ENCODE measurements at regions not wholly inside any gene's neighbourhood (a gene's known extent, or its start where the extent isn't known, plus 50 kb on each side); places are given as distances from the start of the nearest gene placed in this dataset.
"Not testable (repeated sequence)": the region's sequence is repeated elsewhere in the genome, so short reads cannot be mapped to it uniquely, and the experiment has no call there.

DNA sequence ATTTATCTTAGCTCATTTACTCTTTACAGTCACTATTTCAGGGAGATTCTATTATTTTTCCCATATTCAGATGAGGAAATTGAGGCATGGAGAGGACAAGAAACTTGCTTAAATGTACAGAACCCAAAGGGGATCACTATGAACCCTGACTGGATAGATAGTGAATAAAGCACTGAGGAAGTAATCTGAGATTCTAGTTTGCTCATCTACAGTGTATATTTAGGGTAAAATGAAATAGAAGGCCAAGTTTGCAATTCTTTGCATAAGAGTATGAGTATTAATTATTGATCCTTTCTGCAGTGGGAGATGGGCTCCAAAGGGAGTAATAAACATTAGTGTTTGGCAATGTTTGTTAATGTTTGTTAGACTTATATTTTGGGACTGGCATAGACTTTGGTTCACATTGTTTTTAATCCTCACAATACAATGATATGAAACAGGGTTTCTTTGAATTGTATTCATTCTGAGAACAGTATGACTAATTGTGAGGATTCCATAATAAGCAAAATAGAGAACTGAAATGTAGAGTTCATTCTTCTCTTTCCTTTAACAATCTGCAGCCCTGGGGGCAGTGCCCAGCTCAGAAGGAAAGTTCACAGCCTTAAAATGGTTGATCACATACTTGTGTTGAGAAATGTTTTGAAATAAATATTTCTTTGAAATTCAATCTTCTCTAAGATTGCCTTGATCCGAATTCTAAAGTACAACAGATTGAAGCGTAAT is 131.0 kb upstream of the ZNF804B start:
- no peak for DNase-seq
- intact Hi-C loops (cut with DNase I): no loop called here

DNA sequence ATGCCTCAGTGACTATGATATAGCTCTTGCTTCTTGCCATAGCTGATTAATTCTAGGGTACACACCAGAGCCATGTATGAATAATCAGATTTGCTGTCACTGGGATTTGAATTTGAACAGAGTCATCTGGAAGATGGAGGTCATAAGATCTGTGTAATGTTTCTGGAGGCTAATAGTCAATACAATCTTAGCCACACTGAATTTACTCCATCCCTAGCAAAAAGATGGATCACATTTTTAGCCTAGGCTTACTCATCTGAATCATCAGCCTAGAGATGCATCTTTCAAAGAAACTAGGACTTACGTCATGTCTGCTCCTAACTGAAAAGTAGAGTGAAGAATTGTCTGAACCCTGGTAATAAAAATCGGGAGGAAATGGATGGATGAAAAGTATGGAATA is 142.3 kb upstream of the ZNF804B start:
- intact Hi-C loops (cut with DNase I): no loop called here
- DNase-seq: no peak

DNA sequence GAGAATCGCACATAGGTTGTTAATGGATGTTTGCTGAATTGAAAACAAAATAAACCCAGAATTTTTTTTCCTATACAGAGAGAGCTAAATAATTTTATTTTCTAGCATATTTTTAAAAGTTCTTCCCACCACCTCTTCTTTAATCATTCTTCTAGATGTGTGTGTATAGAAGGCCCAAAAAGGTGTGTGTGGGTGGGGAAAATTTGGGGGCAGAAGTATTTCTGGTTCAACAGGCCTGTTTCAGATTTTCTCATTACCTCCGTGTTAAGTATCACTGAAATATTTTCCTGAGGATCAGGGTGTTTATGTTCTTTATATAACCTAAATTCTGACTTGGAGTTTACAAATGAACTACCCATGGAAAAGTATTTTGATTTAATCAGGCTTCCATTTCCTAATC is 144.2 kb upstream of the ZNF804B start:
- intact Hi-C loops (cut with DNase I): no loop called here
- DNase-seq: no peak

DNA sequence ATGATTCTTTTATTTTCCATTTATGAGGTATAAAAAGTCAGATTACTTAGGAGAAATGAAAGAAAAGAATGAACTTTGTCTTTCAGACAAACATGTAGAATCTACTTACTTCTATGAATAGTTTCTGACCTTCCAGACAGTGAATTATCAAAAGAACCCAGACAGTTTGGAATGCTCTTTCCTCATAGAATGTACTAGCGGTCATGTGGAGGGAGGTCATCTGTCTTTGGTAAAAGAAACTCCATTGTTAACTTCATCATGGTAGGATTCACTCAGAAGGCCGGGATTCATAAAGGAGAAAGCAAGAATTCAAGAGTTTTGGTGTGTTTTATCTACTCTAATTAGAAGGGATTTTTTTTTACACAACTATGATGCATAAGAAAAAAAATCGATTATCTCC is 144.8 kb upstream of the ZNF804B start:
- DNase-seq: no peak
- intact Hi-C loops (cut with DNase I): no loop called here

DNA sequence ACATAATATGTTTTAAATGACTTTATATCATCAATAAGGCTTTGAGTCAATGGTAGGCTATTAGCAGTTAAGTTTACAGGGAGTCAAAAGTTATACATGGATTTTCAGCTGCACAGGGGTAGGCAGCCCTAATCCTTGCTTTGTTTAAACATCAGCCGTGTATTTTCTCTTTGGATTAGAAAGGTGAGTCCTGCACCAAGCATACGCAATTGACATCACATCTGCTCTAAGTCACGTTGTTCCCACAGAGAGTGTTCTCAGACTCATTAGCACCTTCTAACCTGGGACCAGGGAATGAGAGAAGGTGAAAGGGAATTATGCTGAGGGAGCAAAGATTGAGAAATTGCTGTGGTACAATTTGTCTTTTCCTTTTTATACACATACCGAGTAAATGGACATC is 148.6 kb upstream of the ZNF804B start:
- intact Hi-C loops (cut with DNase I): no loop called here
- no peak for DNase-seq

DNA sequence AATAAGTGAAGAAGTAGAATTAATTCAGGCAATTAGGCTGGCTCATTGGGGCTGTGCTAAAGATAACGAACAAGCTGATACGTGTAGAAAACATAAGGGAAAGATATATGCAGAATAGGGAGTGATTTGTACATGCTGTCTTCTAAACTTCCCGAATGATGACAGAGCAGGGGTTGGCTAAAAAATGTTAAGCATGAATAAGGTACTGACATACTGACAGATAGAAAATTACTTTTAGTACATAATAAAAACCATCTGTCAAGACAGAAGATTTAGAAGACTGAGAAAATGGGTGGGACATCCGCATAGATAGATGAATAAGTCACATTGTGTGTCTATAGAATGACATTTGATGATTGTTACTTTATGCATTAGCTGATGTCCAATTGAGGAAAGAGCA is 158.8 kb upstream of the ZNF804B start:
- intact Hi-C loops (cut with DNase I): no loop called here
- peak in 5 of 42 donors; percentile 7 to 38 (median 18) for DNase-seq

DNA sequence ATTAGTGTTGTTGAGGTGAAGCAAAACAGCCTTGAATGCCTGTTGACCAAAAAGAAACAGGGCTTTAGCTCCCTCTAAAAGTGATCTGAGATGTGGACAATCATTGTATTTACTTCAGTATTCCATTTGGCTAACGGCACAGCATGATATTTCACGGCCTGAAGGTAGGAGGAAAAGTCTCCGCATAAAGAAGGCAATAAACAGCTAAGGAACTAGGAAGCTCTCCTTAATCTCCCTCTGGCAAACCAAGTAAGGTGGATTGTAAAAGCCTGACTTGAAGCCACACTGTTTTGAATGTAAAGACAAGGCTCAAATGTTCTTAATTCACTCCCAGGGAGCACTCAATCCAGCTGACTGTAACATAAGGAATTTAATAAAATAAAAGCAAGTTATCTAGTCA is 160.0 kb upstream of the ZNF804B start:
- intact Hi-C loops (cut with DNase I): no loop called here
- DNase-seq: no peak

DNA sequence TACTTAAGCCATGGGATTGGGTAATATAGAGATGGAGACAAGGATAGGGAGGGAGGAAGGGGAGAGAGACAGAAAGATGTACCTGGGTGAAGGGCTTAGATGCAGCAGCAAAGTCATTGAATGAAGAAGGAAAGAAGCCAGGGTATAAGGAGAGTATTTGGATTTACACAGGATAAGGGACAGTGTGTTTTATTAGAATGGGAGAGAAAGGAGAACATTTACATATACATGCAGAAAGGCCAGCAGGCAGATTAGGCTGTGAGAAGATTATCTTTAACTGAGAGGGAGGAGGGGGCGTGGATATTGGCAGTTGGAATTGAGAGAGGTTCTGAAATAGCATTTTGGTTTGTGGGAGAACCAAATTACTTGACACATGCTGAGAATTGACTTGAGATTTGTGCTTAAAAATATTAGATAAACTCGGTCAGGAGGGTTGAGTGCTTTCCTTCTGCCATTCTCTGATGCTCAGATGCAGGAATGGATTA is 161.5 kb upstream of the ZNF804B start:
- intact Hi-C loops (cut with DNase I): no loop called here
- DNase-seq: peak in 9 of 42 donors; percentile 5 to 62 (median 16)

DNA sequence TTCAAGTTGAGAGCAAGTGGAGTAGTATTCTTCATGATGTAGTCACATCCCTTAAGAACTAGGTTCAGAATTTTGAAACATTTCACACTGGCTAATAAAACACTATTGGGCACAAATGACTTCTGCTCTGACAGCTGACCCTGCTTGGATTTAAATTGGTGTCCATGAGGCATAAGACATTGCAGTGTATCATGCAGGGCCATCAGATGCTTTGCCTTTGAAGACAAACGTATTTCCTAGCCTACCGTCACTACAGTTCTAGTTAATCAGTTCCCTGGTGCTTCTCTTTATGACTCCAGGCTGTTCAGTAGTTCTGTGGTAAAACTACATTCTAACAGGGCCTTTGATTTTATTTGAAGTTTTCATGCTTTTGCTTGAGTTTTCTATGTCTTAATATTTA is 168.5 kb upstream of the ZNF804B start:
- intact Hi-C loops (cut with DNase I): no loop called here
- DNase-seq: no peak

DNA sequence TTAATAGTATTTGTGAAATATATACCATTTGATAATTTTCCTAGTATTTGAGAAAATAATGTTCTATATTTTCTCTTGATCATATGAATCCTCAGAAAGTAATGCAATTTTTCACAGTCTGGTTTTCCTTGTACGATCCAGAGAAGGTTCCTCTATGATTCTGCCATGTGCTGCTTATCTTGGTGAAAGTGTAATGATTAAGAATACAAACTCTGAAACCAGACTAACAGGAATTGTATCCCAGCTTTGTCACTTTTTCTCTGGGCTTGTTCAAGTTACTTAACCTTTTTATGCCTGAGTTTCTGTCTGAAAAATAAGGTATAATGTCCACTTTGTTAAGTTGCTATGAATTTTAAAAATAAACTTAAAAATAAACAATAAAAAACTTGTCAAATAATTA is 169.6 kb upstream of the ZNF804B start:
- no peak for DNase-seq
- intact Hi-C loops (cut with DNase I): no loop called here

DNA sequence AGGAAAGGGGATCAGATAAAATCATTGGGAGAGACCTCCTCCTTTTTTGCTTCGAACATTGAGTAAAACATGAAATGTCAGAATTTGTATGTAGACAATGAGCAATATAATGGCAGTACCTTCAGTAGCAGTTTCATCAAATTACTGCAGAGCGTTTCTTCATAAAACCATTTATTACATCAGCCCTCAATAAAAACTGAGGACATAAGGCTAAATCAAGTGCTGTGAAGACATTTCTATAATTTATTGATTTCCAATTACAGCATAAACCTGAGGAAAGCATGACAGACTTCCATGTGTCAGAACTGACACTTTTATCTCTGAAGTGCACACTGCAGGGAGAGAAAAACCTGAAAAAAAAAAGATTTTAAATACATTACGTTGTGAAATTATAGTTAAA is 172.6 kb upstream of the ZNF804B start:
- intact Hi-C loops (cut with DNase I): no loop called here

DNA sequence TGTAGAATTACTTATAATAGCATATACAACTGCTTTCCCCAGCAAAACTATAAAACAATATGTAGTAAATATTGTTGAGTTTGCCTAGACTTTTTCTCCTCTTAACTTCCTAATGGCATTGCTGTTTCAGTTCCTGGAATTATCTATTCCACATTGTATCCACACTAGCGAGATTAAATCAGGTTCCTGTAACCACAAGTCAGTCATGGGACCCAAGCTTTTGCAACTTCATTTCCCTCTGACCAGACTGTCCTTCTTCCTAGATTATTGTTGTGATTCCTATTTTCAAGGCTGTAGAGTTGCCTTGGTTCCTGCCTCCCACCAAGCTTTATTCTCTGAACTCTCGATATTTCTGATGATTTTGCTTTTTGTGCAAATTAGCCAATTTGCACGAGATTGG is 173.3 kb upstream of the ZNF804B start:
- no peak for DNase-seq

More for the DNA sequence above, 172.6 kb upstream of the ZNF804B start:
- no peak for DNase-seq

DNA sequence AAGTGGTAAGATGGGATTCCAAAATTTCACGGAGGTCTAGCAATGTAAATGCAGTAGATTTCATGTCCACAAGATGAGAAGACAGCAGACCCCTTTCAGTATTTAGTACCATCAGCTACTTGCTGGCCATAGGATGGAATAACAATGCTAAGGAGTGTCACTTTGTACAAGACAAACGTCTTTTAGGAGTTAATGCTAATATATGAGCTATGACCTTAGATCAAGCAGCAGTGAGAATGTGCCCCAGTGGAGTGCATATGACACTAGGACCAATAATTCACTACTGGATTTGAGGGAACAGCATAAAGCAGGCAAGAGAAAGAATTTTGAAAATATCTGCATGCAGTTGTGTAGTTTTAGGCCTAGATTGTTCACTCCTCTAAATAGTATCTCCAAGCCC is 182.8 kb upstream of the ZNF804B start:
- intact Hi-C loops (cut with DNase I): no loop called here
- DNase-seq: no peak

More for the DNA sequence above, 173.3 kb upstream of the ZNF804B start:
- intact Hi-C loops (cut with DNase I): no loop called here

DNA sequence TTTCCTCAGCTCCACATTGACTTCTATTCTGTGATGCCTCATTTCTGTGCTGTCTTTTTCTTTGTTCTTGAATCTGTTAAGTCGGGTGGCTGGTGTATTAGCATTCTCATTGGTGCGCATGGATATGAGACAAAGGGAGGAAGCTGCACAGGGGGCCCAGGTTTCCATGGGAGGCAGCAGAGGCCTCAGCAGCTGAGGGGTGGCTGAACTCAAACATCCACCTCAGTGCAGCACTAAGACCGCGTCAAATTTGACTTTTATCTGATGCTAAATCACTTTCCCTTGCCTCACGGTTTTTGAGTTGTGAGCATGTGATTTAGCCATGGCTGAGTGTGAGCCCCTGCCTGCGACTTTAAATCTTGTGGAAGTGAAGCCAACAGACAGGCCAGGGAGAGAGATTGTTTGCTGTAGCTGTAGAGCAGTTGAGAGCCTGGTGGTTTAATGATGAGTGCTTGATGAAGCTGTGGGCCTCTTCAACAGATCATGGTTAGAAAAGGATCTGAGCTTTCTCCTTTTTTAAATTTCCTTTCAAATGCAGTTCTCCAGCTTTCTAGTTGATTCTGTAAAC is 193.3 kb upstream of the ZNF804B start:
- intact Hi-C loops (cut with DNase I): no loop called here

DNA sequence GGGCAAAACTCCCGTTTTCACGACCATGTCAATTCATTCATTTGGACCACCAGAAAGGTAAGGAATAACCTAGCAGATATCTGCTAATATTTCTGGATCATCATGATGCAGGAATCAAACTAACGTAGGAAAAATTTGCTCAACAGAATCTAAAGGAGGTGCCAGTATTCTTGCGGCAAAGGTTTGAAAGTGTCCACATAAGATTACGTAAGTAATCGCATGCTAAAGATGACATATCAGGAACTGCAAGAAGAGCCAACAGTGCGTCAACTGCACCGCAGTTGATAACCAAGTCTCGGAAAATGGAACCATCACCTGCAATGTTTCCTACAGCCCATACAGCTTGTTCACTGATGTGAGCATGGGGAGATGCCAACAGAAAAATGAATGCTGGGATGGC is 194.1 kb upstream of the ZNF804B start:
- no peak for DNase-seq
- intact Hi-C loops (cut with DNase I): no loop called here

More for the DNA sequence above, 193.3 kb upstream of the ZNF804B start:
- DNase-seq: no peak

DNA sequence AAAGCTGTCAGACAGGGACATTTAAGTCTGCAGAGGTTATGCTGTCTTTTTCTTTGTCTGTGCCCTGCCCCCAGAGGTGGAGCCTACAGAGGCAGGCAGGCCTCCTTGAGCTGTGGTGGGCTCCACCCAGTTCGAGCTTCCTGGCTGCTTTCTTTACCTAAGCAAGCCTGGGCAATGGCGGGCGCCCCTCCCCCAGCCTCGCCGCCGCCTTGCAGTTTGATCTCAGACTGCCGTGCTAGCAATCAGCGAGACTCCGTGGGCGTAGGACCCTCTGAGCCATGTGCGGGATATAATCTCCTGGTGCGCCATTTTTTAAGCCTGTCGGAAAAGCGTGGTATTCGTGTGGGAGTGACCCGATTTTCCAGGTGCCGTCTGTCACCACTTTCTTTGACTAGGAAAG is 203.1 kb upstream of the ZNF804B start:
- intact Hi-C loops (cut with DNase I); DNase-seq: not testable (repeated sequence)

DNA sequence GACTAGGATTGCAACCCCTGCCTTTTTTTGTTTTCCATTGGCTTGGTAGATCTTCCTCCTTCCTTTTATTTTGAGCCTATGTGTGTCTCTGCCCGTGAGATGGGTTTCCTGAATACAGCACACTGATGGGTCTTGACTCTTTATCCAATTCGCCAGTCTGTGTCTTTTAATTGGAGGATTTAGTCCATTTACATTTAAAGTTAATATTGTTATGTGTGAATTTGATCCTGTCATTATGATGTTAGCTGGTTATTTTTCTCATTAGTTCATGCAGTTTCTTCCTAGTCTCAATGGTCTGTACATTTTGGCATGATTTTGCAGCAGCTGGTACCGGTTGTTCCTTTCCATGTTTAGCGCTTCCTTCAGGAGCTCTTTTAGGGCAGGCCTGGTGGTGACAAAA is 204.7 kb upstream of the ZNF804B start:
- DNase-seq; intact Hi-C loops (cut with DNase I): not testable (repeated sequence)

DNA sequence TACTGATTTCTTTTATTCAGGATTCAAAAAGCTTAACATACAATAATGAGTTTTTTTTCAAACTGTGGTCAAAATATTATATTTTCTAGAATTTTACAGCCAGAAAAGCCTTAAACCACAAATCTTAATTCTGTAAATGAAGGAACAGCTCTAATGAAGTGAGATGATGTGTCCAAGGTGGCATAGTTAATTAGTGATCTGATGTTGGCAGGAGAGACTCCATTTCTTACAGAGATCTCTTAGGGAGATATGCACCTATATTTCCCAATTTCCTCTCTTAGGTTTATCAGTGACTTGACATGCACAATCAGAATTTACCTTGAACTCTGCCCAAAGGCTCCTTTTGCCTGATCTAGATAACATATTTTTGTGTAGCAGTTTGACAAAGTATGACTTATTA is 211.1 kb upstream of the ZNF804B start:
- DNase-seq: no peak
- intact Hi-C loops (cut with DNase I): no loop called here

DNA sequence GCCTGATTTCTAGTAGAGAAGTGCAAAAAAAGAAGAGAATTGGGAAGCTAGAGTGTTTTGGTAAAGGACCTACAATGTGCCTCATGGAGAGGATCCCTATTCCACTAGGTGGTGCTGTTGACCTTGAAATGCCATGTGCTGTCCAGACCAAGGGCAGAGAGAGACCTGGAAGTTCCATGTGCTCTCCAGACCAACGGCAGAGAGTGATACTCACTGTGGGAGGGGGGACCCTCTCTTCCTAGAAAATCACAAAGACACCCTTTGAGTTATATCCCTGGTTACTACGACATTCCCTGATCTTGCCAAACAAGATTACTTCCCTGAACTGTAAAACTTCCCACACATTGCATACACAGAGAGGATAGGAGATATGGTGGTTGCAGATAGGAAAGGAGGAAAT is 212.7 kb upstream of the ZNF804B start:
- intact Hi-C loops (cut with DNase I): no loop called here
- DNase-seq: peak in 17 of 42 donors; percentile 3 to 68 (median 18)

DNA sequence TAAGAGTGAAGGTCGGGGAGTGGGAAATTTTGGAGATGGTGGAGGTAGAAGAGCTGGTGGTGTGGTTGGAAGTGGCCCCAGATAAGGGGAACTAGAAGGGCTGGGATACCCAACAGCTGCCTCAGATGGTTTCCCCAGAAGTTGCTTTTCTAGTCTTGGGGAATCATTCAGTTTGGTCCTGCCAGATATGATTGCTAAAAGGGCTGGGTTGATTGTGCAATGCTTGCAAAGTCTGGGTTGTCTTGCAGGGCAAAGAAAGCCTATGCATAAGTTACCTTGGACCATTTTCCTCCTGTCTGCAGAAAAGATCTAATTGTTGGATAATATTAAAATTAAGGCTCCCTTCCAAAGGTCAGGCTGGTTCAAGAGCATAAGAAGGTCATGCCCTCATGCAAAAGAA is 213.8 kb upstream of the ZNF804B start:
- intact Hi-C loops (cut with DNase I): no loop called here
- DNase-seq: no peak

DNA sequence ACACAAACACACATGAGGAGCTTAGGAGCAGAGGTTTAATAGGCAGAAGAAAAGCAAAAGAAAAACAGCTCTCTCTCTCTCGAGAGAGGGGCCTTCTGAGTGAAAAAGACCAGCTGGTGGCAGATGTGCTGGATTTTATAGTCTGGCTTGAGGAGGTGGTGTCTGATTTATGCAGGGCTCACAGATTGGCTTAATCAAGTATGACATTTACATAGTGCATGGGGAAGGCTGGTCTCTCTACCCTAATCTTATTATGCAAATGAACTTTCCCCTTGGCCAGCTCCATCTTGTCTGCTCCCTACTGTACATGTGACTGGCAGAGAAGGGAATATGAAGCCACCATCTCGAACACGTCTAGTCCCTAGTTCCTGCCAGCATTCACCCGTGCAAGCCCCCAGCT is 219.5 kb upstream of the ZNF804B start:
- DNase-seq: no peak
- intact Hi-C loops (cut with DNase I): no loop called here
